Stimulated activated CD4-positive, alpha-beta T cell treated with anti-CD3 and anti-CD28 coated beads, Interleukin-1b, Interleukin-23, amount 100 ng/mL, for 24 hours (primary cell): ENCODE measurements at regions not wholly inside any gene's neighbourhood (a gene's known extent, or its start where the extent isn't known, plus 50 kb on each side); places are given as distances from the start of the nearest gene placed in this dataset.
"Not testable (repeated sequence)": the region's sequence is repeated elsewhere in the genome, so short reads cannot be mapped to it uniquely, and the experiment has no call there.

ENCODE experiments used
- DNase-seq, 4 experiments: peaks; one replicate each; pipeline ENCODE4 v3.0.0-alpha.2; 2020; ENCODE audit warnings: low read depth in 4 of 4, low spot score in 1 of 4

- no peak for DNase-seq
These were observed 50.4 kb upstream of the CACUL1 start for GRCh38 chr10:118805146-118805545.

GRCh38 chr10:118807512-118808305, 52.9 kb upstream of the CACUL1 start:
- DNase-seq = no peak

GRCh38 chr10:118808601-118809356, 54.0 kb upstream of the CACUL1 start:
- no peak for DNase-seq

- DNase-seq = no peak
These were observed 54.8 kb upstream of the CACUL1 start for GRCh38 chr10:118809357-118810220.

GRCh38 chr10:118810796-118811505, 56.2 kb upstream of the CACUL1 start:
- DNase-seq = no peak

- no peak for DNase-seq
These were observed 57.1 kb upstream of the CACUL1 start for GRCh38 chr10:118811675-118812392.

GRCh38 chr10:118812393-118812740, 57.6 kb upstream of the CACUL1 start:
- DNase-seq = no peak

GRCh38 chr10:118813001-118813400, 58.2 kb upstream of the CACUL1 start:
- not testable (repeated sequence) for DNase-seq

- no peak for DNase-seq
These were observed 61.9 kb upstream of the CACUL1 start for GRCh38 chr10:118816471-118817168.

GRCh38 chr10:118817328-118818068, 62.7 kb upstream of the CACUL1 start:
- no peak for DNase-seq

- DNase-seq = no peak
These were observed 64.0 kb upstream of the CACUL1 start for GRCh38 chr10:118818621-118819221.

- no peak for DNase-seq
These were observed 65.8 kb upstream of the CACUL1 start for GRCh38 chr10:118820326-118821116.

- DNase-seq = no peak
These were observed 68.6 kb upstream of the CACUL1 start for GRCh38 chr10:118823256-118823907.

- DNase-seq = no peak
These were observed 72.3 kb upstream of the CACUL1 start for GRCh38 chr10:118827053-118827452.

GRCh38 chr10:118827466-118828155, 72.8 kb upstream of the CACUL1 start:
- no peak for DNase-seq

- no peak for DNase-seq
These were observed 77.5 kb upstream of the CACUL1 start for GRCh38 chr10:118832241-118832651.

GRCh38 chr10:118834370-118834769, 79.6 kb upstream of the CACUL1 start:
- DNase-seq = not testable (repeated sequence)
